ENCODE measurements at regions not wholly inside any gene's neighbourhood (a gene's known extent, or its start where the extent isn't known, plus 50 kb on each side); places are given as distances from the start of the nearest gene placed in this dataset.

GRCh38 chr3:159845737-159846136 lies 142.9 kb upstream of the IL12A start:
- H3K4me3 Mint-ChIP-seq: no peak overlapping the region
- H3K27ac Mint-ChIP-seq: no peak overlapping the region
- peaks cover 31% of the 10 kb centered on the region for H3K27me3 Mint-ChIP-seq (ENCODE audit: low read depth)

DNA sequence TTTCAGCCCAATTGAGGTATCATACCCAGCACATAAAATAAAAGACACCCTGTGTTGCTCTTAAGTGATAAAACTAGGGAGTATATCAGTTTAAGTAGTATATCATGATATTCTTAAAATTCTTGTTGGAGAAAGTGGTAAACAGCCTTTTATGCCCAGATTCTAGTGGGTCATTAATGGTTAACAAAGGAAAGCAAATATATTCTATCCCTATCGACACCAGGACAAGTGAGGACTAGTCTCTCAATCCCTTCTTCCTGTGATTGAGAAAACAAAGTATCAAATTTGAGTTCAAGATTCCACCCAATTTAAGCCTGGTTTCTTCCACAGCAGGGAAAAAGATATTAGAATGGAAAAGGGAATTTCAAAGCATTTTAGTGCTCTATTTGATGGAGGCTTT lies 142.4 kb upstream of the IL12A start:
- H3K4me3 Mint-ChIP-seq: no peak overlapping the region
- H3K27me3 Mint-ChIP-seq (ENCODE audit: low read depth): peaks cover 26% of the 10 kb centered on the region
- no peaks in the 10 kb centered on the region for H3K4me1 Mint-ChIP-seq (ENCODE audit: low read depth)
- no peaks in the 10 kb centered on the region for H3K9me3 Mint-ChIP-seq
- no peak overlapping the region for H3K27ac Mint-ChIP-seq
- H3K36me3 Mint-ChIP-seq (ENCODE audit: low read depth): no peaks in the 10 kb centered on the region

More at GRCh38 chr3:159845737-159846136, 142.9 kb upstream of the IL12A start:
- Mint-ChIP-seq H3K36me3 (ENCODE audit: low read depth) (no peaks in the 10 kb centered on the region), H3K9me3 (no peaks in the 10 kb centered on the region), H3K4me1 (ENCODE audit: low read depth) (no peaks in the 10 kb centered on the region)

- Mint-ChIP-seq H3K4me1 (ENCODE audit: low read depth) (no peaks in the 10 kb centered on the region), H3K36me3 (ENCODE audit: low read depth) (no peaks in the 10 kb centered on the region), H3K27ac (no peak overlapping the region), H3K4me3 (no peak overlapping the region), H3K9me3 (no peaks in the 10 kb centered on the region), H3K27me3 (ENCODE audit: low read depth) (peaks cover 28% of the 10 kb centered on the region)
These were observed 140.1 kb upstream of the IL12A start for GRCh38 chr3:159848348-159849118.

DNA sequence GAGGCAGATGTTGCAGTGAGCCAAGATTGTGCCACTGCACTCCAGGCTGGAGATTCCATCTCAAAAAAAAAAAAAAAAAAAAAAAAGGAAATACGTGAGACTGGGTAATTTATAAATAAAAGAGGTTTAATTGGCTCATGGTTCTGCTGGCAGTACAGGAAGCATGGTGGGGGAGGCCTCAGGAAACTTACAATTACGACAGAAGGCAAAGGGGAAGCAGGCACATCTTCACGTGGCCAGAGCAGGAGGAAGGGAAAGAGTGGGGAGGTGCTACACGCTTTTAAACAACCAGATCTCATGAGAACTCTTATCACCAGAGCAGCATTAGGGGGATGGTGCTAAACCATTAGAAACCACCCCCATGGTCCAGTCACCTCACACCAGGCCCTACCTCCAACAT lies 138.2 kb upstream of the IL12A start:
- Mint-ChIP-seq H3K36me3 (ENCODE audit: low read depth) (no peaks in the 10 kb centered on the region), H3K27ac (no peak overlapping the region), H3K9me3 (no peaks in the 10 kb centered on the region), H3K27me3 (ENCODE audit: low read depth) (peaks cover 33% of the 10 kb centered on the region), H3K4me3 (no peak overlapping the region), H3K4me1 (ENCODE audit: low read depth) (no peaks in the 10 kb centered on the region)

- no peaks in the 10 kb centered on the region for H3K4me1 Mint-ChIP-seq (ENCODE audit: low read depth)
- no peak overlapping the region for H3K4me3 Mint-ChIP-seq
- peaks cover 33% of the 10 kb centered on the region for H3K27me3 Mint-ChIP-seq (ENCODE audit: low read depth)
- no peak overlapping the region for H3K27ac Mint-ChIP-seq
- no peaks in the 10 kb centered on the region for H3K36me3 Mint-ChIP-seq (ENCODE audit: low read depth)
- H3K9me3 Mint-ChIP-seq: no peaks in the 10 kb centered on the region
These were observed 136.4 kb upstream of the IL12A start for GRCh38 chr3:159852266-159852665.

DNA sequence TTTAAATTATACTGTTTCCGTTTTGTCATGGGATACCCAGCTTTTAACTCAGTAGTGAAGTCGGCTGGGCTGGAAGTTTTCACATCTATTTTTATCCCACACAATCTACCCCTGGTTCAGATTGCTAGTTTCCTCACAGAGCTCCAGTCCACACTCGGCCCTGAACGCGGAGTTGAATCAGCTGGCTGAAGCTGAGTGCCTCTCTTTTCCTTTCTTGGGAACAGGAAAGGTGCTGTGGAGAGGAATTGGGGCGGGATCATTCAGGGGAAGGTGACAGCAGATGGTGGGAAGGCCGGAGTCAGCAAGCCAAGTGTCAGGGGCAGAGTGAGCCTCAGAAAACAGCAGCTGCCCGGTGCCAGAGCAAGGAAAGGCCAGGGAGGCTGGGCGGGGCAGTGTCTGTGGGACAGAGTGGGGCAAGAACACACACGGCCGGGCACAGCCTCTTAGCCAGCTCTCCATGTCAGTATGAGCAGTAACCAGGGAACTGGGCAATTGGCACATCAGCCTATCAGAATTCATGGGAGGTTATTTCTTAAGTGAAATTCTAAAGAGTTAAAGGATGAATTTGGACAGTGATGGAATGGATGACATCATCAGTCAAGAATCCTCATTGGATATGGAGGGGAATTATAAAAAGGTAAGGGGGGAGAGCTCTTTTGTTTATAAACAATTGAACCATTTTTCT lies 135.7 kb upstream of the IL12A start:
- Mint-ChIP-seq H3K4me3 (no peak overlapping the region), H3K9me3 (no peaks in the 10 kb centered on the region), H3K27ac (no peak overlapping the region), H3K36me3 (ENCODE audit: low read depth) (no peaks in the 10 kb centered on the region), H3K27me3 (ENCODE audit: low read depth) (peaks cover 31% of the 10 kb centered on the region), H3K4me1 (ENCODE audit: low read depth) (no peaks in the 10 kb centered on the region)

- no peaks in the 10 kb centered on the region for H3K36me3 Mint-ChIP-seq (ENCODE audit: low read depth)
- H3K9me3 Mint-ChIP-seq: no peaks in the 10 kb centered on the region
- H3K4me3 Mint-ChIP-seq: no peak overlapping the region
These were observed 135.2 kb upstream of the IL12A start for GRCh38 chr3:159853506-159853864.

GRCh38 chr3:159854500-159855124 lies 134.0 kb upstream of the IL12A start:
- H3K27ac Mint-ChIP-seq: no peak overlapping the region

More at GRCh38 chr3:159853506-159853864, 135.2 kb upstream of the IL12A start:
- Mint-ChIP-seq H3K27ac (no peak overlapping the region), H3K4me1 (ENCODE audit: low read depth) (no peaks in the 10 kb centered on the region), H3K27me3 (ENCODE audit: low read depth) (peaks cover 30% of the 10 kb centered on the region)

DNA sequence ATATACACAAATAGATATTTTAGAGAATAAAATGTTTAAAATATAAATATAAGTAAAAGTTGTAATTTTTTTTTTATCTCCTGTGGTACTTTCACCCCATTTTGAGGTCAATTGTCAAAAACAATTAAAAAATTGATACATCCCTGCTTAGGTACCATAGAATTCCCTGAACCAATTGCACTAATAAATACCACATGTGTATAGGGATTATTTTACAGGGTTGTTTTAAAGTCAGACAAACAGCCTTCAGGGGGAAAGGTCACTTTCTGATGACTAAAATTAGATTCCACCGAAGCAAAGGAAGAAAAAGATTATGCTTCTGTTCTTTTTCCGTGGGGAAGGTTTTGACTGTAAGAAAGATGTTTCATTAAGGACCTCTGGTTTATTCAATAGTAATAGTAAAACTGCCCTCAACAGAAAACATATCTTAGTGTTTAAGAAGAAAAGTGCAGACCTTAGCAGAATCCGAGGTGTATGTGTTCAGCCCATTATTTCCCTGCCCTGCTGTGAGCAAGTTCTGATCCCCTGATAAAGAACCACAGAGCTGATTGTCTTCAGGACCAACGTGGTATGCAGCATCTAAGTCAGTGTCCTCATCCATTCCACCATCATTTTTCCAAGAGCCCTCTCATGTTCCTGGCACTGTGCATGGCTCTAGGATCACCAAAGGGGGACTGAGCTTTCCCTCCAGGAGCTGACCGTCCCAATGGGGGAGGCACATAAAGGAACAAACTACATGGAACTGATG lies 132.9 kb upstream of the IL12A start:
- Mint-ChIP-seq H3K4me3 (no peak overlapping the region), H3K27me3 (ENCODE audit: low read depth) (peaks cover 30% of the 10 kb centered on the region), H3K27ac (no peak overlapping the region), H3K9me3 (no peaks in the 10 kb centered on the region), H3K36me3 (ENCODE audit: low read depth) (no peaks in the 10 kb centered on the region), H3K4me1 (ENCODE audit: low read depth) (no peaks in the 10 kb centered on the region)

More at GRCh38 chr3:159854500-159855124, 134.0 kb upstream of the IL12A start:
- Mint-ChIP-seq H3K36me3 (ENCODE audit: low read depth) (no peaks in the 10 kb centered on the region), H3K4me3 (no peak overlapping the region), H3K9me3 (no peaks in the 10 kb centered on the region), H3K4me1 (ENCODE audit: low read depth) (no peaks in the 10 kb centered on the region), H3K27me3 (ENCODE audit: low read depth) (peaks cover 30% of the 10 kb centered on the region)

- H3K4me3 Mint-ChIP-seq: no peak overlapping the region
- no peaks in the 10 kb centered on the region for H3K36me3 Mint-ChIP-seq (ENCODE audit: low read depth)
- H3K27ac Mint-ChIP-seq: no peak overlapping the region
- H3K27me3 Mint-ChIP-seq (ENCODE audit: low read depth): peaks cover 33% of the 10 kb centered on the region
- H3K4me1 Mint-ChIP-seq (ENCODE audit: low read depth): peaks cover 7% of the 10 kb centered on the region
- H3K9me3 Mint-ChIP-seq: no peaks in the 10 kb centered on the region
These were observed 132.0 kb upstream of the IL12A start for GRCh38 chr3:159856590-159857104.

- H3K4me1 Mint-ChIP-seq (ENCODE audit: low read depth): peaks cover 9% of the 10 kb centered on the region
- H3K4me3 Mint-ChIP-seq: no peak overlapping the region
- no peak overlapping the region for H3K27ac Mint-ChIP-seq
- H3K27me3 Mint-ChIP-seq (ENCODE audit: low read depth): peaks cover 25% of the 10 kb centered on the region
- H3K36me3 Mint-ChIP-seq (ENCODE audit: low read depth): no peaks in the 10 kb centered on the region
- no peaks in the 10 kb centered on the region for H3K9me3 Mint-ChIP-seq
These were observed 130.8 kb upstream of the IL12A start for GRCh38 chr3:159857840-159858239.

GRCh38 chr3:159858650-159859049 lies 130.0 kb upstream of the IL12A start:
- Mint-ChIP-seq H3K4me1 (ENCODE audit: low read depth) (peaks cover 9% of the 10 kb centered on the region), H3K4me3 (no peak overlapping the region), H3K9me3 (no peaks in the 10 kb centered on the region), H3K27me3 (ENCODE audit: low read depth) (peaks cover 19% of the 10 kb centered on the region), H3K36me3 (ENCODE audit: low read depth) (no peaks in the 10 kb centered on the region), H3K27ac (no peak overlapping the region)

DNA sequence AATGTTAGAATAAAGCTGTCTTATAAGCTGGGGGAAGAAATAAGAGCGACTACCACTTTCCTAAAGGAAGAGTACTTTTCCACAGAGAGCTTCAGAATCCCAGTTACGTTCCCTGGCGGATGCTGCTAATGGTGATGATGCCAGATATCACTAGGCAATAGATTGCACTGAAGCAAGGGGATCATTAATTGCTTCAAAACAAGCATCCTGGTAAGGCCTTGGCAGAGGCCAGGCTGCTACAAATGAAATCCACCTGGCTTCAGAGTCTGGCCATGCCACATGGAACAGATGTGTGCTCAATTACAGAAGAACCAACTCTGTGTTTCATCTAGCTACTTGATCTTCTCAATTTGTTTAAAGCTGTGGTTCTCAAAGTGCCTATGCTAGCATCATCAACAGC lies 129.2 kb upstream of the IL12A start:
- Mint-ChIP-seq H3K27ac (no peak overlapping the region), H3K4me3 (no peak overlapping the region), H3K36me3 (ENCODE audit: low read depth) (no peaks in the 10 kb centered on the region)

GRCh38 chr3:159859836-159860235 lies 128.8 kb upstream of the IL12A start:
- H3K9me3 Mint-ChIP-seq: no peaks in the 10 kb centered on the region
- peaks cover 9% of the 10 kb centered on the region for H3K4me1 Mint-ChIP-seq (ENCODE audit: low read depth)
- H3K27me3 Mint-ChIP-seq (ENCODE audit: low read depth): peaks cover 8% of the 10 kb centered on the region
- no peaks in the 10 kb centered on the region for H3K36me3 Mint-ChIP-seq (ENCODE audit: low read depth)
- no peak overlapping the region for H3K27ac Mint-ChIP-seq
- no peak overlapping the region for H3K4me3 Mint-ChIP-seq

More for the DNA sequence above, 129.2 kb upstream of the IL12A start:
- Mint-ChIP-seq H3K27me3 (ENCODE audit: low read depth) (peaks cover 12% of the 10 kb centered on the region), H3K9me3 (no peaks in the 10 kb centered on the region), H3K4me1 (ENCODE audit: low read depth) (peaks cover 9% of the 10 kb centered on the region)

Data from T-helper 1 cell treated with Interleukin-12 subunit alpha and Interleukin-12 subunit beta and Interleukin-4 antibody, amounts not matched to agents 30 μg/mL and 1 μg/mL, for 36 hours (primary cell).